OCI-LY1 (cell line): ENCODE measurements at regions not wholly inside any gene's neighbourhood (a gene's known extent, or its start where the extent isn't known, plus 50 kb on each side); places are given as distances from the start of the nearest gene placed in this dataset.

Experiments used
- H2AFZ ChIP-seq: fragments of 200-600 bp; sonication (generic), shearing (Covaris generic); 2 replicates; pipeline ENCODE4 v1.6.0; 2014; ENCODE audit warnings: antibody characterized with exemption, mild to moderate bottlenecking, low read length
- H3F3A ChIP-seq: fragments of 200-600 bp; sonication (generic), shearing (Covaris generic); 2 replicates; pipeline ENCODE4 v1.6.0; 2014; ENCODE audit warnings: mild to moderate bottlenecking, antibody characterized with exemption, low read length, moderate library complexity; ENCODE audit not compliant: insufficient read depth
- H3K27ac ChIP-seq: fragments of 200-600 bp; sonication (generic); 2 replicates; pipeline ENCODE4 v1.5.1; 2014; ENCODE audit warnings: low read length, mixed run types, mild to moderate bottlenecking, low read depth; ENCODE audit not compliant: poor library complexity, severe bottlenecking
- H3K27me3 ChIP-seq: fragments of 200-600 bp; sonication (generic); 2 replicates; pipeline ENCODE4 v1.6.0; 2014; ENCODE audit warnings: antibody characterized with exemption, mild to moderate bottlenecking, low read length, moderate library complexity; ENCODE audit not compliant: insufficient read depth
- H3K36me3 ChIP-seq: fragments of 200-600 bp; sonication (generic); 2 replicates; pipeline ENCODE4 v1.6.1; 2014; ENCODE audit warnings: mild to moderate bottlenecking, antibody characterized with exemption, low read length, moderate library complexity, mixed read lengths; ENCODE audit not compliant: insufficient read depth
- H3K4me1 ChIP-seq: fragments of 200-600 bp; sonication (generic); 2 replicates; pipeline ENCODE4 v1.5.1; 2014; ENCODE audit warnings: mild to moderate bottlenecking, low read length, moderate library complexity; ENCODE audit not compliant: insufficient read depth, severe bottlenecking
- H3K4me2 ChIP-seq: fragments of 200-600 bp; sonication (generic), shearing (Covaris generic); 2 replicates; pipeline ENCODE4 v1.6.1; 2014; ENCODE audit warnings: low read length
- H3K4me3 ChIP-seq: fragments of 200-600 bp; sonication (generic); 2 replicates; pipeline ENCODE4 v1.5.1; 2014; ENCODE audit warnings: low read length, low read depth, mild to moderate bottlenecking, mixed read lengths; ENCODE audit not compliant: poor library complexity, severe bottlenecking
- H3K79me2 ChIP-seq: fragments of 200-600 bp; shearing (Covaris generic); 2 replicates; pipeline ENCODE4 v1.6.1; 2016; ENCODE audit warnings: mixed run types, low read length, mixed read lengths; ENCODE audit not compliant: insufficient read depth
- H3K9ac ChIP-seq: fragments of 200-600 bp; sonication (generic), shearing (Covaris generic); 2 replicates; pipeline ENCODE4 v1.6.1; 2014; ENCODE audit warnings: mild to moderate bottlenecking, low read length, mixed read lengths
- H3K9me2 ChIP-seq: fragments of 200-600 bp; sonication (generic), shearing (Covaris generic); 2 replicates; pipeline ENCODE4 v1.6.1; 2014; ENCODE audit warnings: low read depth, mild to moderate bottlenecking, low read length, mixed read lengths
- H3K9me3 ChIP-seq: fragments of 200-600 bp; shearing (Covaris generic); 2 replicates; pipeline ENCODE4 v1.6.1; 2014; ENCODE audit warnings: low read length, mixed read lengths
- H4K20me1 ChIP-seq: fragments of 200-600 bp; sonication (generic), shearing (Covaris generic); 2 replicates; pipeline ENCODE4 v1.6.0; 2016; ENCODE audit warnings: mild to moderate bottlenecking, low read length; ENCODE audit not compliant: insufficient read depth
- CTCF ChIP-seq: fragments of 200-600 bp; sonication (generic), shearing (Covaris generic); IDR thresholded peaks from 2 replicates; pipeline ENCODE4 v1.5.1; 2017; ENCODE audit warnings: mild to moderate bottlenecking, antibody characterized with exemption, low read length, moderate library complexity, mixed read lengths
- EZH2 ChIP-seq: fragments of 200-600 bp; sonication (generic), shearing (Covaris generic); IDR thresholded peaks from 2 replicates; pipeline ENCODE4 v1.8.0; 2017; ENCODE audit warnings: borderline replicate concordance, mixed run types, mild to moderate bottlenecking, antibody characterized with exemption, low read length, moderate library complexity, mixed read lengths

GRCh38 chr2:888211-888801 lies 62.3 kb upstream of the SNTG2 start:
- no peak overlapping the region for H3K9ac ChIP-seq
- H3K79me2 ChIP-seq: no peaks in the 10 kb centered on the region
- no peaks in the 10 kb centered on the region for H3K9me3 ChIP-seq
- H2AFZ ChIP-seq: no peak overlapping the region
- H3K4me1 ChIP-seq: no peaks in the 10 kb centered on the region
- TF ChIP-seq CTCF: no peak
- TF ChIP-seq EZH2: no peak
- no peaks in the 10 kb centered on the region for H3K9me2 ChIP-seq
- H3K36me3 ChIP-seq: no peaks in the 10 kb centered on the region
- H3K27ac ChIP-seq: no peak overlapping the region
- H3K4me3 ChIP-seq: no peak overlapping the region
- H4K20me1 ChIP-seq: no peaks in the 10 kb centered on the region
- H3K27me3 ChIP-seq: no peaks in the 10 kb centered on the region
- H3K4me2 ChIP-seq: no peak overlapping the region
- no peaks in the 10 kb centered on the region for H3F3A ChIP-seq

- Histone ChIP-seq H3K4me2 (no peak overlapping the region), H2AFZ (no peak overlapping the region), H3K27ac (no peak overlapping the region), H3K4me1 (no peaks in the 10 kb centered on the region), H3K9ac (no peak overlapping the region), H3F3A (no peaks in the 10 kb centered on the region), H3K36me3 (no peaks in the 10 kb centered on the region), H3K9me2 (no peaks in the 10 kb centered on the region), H3K4me3 (no peak overlapping the region), H3K27me3 (0 out of 2 replicates have a peak, but pooled peaks cover 5% of the 10 kb centered on the region), H4K20me1 (no peaks in the 10 kb centered on the region), H3K9me3 (no peaks in the 10 kb centered on the region), H3K79me2 (no peaks in the 10 kb centered on the region)
- TF ChIP-seq CTCF (no peak), EZH2 (no peak)
Measured at GRCh38 chr2:887639-888038, 63.0 kb upstream of the SNTG2 start.

GRCh38 chr2:886072-887022 lies 64.3 kb upstream of the SNTG2 start:
- no peak overlapping the region for H3K4me2 ChIP-seq
- no peak overlapping the region for H3K4me3 ChIP-seq
- no peak overlapping the region for H3K27ac ChIP-seq
- no peaks in the 10 kb centered on the region for H3F3A ChIP-seq
- H4K20me1 ChIP-seq: no peaks in the 10 kb centered on the region
- no peaks in the 10 kb centered on the region for H3K36me3 ChIP-seq
- H3K27me3 ChIP-seq: 0 out of 2 replicates have a peak, but pooled peaks cover 5% of the 10 kb centered on the region
- H3K79me2 ChIP-seq: no peaks in the 10 kb centered on the region
- no peak for TF ChIP-seq EZH2
- TF ChIP-seq CTCF: no peak
- no peak overlapping the region for H2AFZ ChIP-seq
- H3K9me3 ChIP-seq: no peaks in the 10 kb centered on the region
- no peaks in the 10 kb centered on the region for H3K9me2 ChIP-seq
- no peak overlapping the region for H3K9ac ChIP-seq
- no peaks in the 10 kb centered on the region for H3K4me1 ChIP-seq
